ENCODE measurements at regions not wholly inside any gene's neighbourhood (a gene's known extent, or its start where the extent isn't known, plus 50 kb on each side); places are given as distances from the start of the nearest gene placed in this dataset.

DNA sequence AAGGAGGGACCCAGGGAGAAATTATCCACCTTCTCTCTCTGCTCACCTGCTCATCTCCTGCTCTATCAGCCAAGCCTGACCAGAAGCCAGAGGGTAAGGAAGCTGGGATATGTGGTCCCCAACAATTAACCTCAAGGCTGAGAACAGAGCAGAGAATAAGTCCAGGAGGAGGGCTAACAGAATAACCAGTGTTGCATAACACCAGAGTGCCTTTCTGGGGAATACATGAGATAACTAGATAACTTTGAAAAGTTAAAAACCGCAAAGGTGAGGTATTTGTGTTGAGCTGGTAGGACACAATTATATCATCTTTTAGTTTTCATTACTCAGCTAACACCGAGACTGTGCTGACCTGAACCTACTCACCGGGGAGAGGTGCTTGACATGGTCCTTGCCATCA is 180.8 kb downstream of the SALL1 start:
- ChIA-PET POLR2A (no interaction called here), CTCF (no interaction called here)
- Histone ChIP-seq H3K36me3 (replicated peaks in 1 of 2; ENCODE audit: control insufficient read depth in 1 of 2, insufficient read depth in 2 of 2, low read length in 1 of 2) (no peaks in the 10 kb centered on the region), H3K27ac (ENCODE audit: low read depth in 2 of 2, low read length in 1 of 2) (no peak overlapping the region), H4K20me1 (ENCODE audit: insufficient read depth) (no peaks in the 10 kb centered on the region), H3K9me2 (no peaks in the 10 kb centered on the region), H3K9ac (no peak overlapping the region), H3K9me3 (no peaks in the 10 kb centered on the region), H3F3A (replicated peaks; ENCODE audit: insufficient read depth) (no peaks in the 10 kb centered on the region), H3K4me1 (ENCODE audit: control insufficient read depth in 1 of 2, insufficient read depth in 2 of 2, low read depth in 1 of 2, low read length in 1 of 2) (no peaks in the 10 kb centered on the region), H3K79me2 (ENCODE audit: insufficient read depth) (no peaks in the 10 kb centered on the region), H3K4me2 (no peak overlapping the region), H2AFZ (ENCODE audit: low read depth) (no peak overlapping the region), H3K27me3 (ENCODE audit: insufficient read depth) (no peaks in the 10 kb centered on the region), H3K4me3 (ENCODE audit: low read depth in 2 of 2, low read length in 1 of 2) (no peak overlapping the region)
- TF ChIP-seq GABPA (IDR thresholded peaks at IDR 0.05; ENCODE audit: low read depth) (no peak), TAF1 (IDR thresholded peaks at IDR 0.05; ENCODE audit: borderline replicate concordance, low read depth, low read length) (no peak)
- 10% methylated on average over 3 of the region's 3 CpGs for WGBS (ENCODE audit: low lambda C conversion rate)
- DNase-seq: no peak

DNA sequence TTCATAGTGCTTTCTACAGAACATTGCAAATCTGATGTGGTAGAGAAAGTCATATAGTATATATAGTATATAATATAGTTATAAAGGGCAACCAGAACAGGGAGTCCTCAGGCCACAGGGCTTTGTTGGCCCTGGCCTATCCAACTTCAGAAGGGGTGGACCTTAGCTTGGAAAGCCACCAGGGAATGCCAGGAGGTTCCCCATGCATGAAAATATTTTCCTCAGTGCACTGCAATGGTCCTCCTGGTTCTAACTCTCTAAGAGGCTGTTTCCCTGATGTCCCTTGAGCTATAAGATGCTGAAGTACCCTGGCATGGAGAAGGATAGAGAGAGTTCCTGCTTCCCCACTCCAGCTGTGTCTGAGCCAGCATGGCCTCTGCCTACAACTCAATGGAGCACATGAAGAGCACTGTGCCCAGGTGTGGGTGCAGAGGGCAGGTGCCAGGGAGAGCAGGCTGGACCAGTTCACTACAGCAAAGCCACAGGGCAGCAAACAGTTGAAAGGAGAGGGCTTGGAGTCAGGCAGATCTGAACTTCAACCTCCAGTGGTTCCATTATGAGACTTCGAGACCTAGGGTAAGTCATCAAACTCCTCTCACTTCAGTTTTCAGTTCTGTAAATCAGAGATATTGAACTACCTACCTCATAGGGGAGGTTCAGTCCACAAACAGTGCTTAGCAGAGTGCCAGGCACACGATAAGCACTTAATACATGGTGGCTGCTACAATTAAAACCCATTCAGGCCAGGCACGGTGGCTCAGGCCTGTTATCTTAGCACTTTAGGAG is 183.1 kb downstream of the SALL1 start:
- no peaks in the 10 kb centered on the region for H3K36me3 ChIP-seq (replicated peaks in 1 of 2; ENCODE audit: control insufficient read depth in 1 of 2, insufficient read depth in 2 of 2, low read length in 1 of 2)
- no peaks in the 10 kb centered on the region for H4K20me1 ChIP-seq (ENCODE audit: insufficient read depth)
- no peaks in the 10 kb centered on the region for H3K27me3 ChIP-seq (ENCODE audit: insufficient read depth)
- no peak overlapping the region for H3K27ac ChIP-seq (ENCODE audit: low read depth in 2 of 2, low read length in 1 of 2)
- H3K9ac ChIP-seq: no peak overlapping the region
- no peaks in the 10 kb centered on the region for H3K9me3 ChIP-seq
- TF ChIP-seq RFX5 (IDR thresholded peaks at IDR 0.05; ENCODE audit: low read length): no peak
- no peak for TF ChIP-seq POLR2AphosphoS5 (IDR thresholded peaks at IDR 0.05; ENCODE audit: low read depth, low read length)
- no peak for TF ChIP-seq FOXM1 (IDR thresholded peaks at IDR 0.05; ENCODE audit: low read depth)
- no peak for TF ChIP-seq JUND (IDR thresholded peaks at IDR 0.05)
- no peak for TF ChIP-seq TEAD4 (IDR thresholded peaks at IDR 0.05; ENCODE audit: borderline replicate concordance, insufficient read depth)
- TF ChIP-seq TAF1 (IDR thresholded peaks at IDR 0.05; ENCODE audit: borderline replicate concordance, low read depth, low read length): no peak
- TF ChIP-seq SIN3A (IDR thresholded peaks at IDR 0.05; ENCODE audit: borderline replicate concordance, low read depth, low read length): no peak
- TF ChIP-seq FOSL2 (IDR thresholded peaks at IDR 0.05; ENCODE audit: borderline replicate concordance, low read depth): no peak
- TF ChIP-seq FOXJ3 (CRISPR knock-in tag; IDR thresholded peaks at IDR 0.05): no peak
- no peak for TF ChIP-seq EZH2phosphoT487 (IDR thresholded peaks at IDR 0.05; ENCODE audit: borderline replicate concordance, low read depth)
- TF ChIP-seq, protein P1, sequence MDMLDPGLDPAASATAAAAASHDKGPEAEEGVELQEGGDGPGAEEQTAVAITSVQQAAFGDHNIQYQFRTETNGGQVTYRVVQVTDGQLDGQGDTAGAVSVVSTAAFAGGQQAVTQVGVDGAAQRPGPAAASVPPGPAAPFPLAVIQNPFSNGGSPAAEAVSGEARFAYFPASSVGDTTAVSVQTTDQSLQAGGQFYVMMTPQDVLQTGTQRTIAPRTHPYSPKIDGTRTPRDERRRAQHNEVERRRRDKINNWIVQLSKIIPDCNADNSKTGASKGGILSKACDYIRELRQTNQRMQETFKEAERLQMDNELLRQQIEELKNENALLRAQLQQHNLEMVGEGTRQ (IDR thresholded peaks at IDR 0.05; ENCODE audit: borderline replicate concordance, low read depth, low read length): no peak
- H2AFZ ChIP-seq (ENCODE audit: low read depth): no peak overlapping the region
- H3K4me3 ChIP-seq (ENCODE audit: low read depth in 2 of 2, low read length in 1 of 2): no peak overlapping the region
- CTCF ChIA-PET: no interaction called here
- no peak overlapping the region for H3K4me2 ChIP-seq
- H3F3A ChIP-seq (replicated peaks; ENCODE audit: insufficient read depth): no peaks in the 10 kb centered on the region
- no peaks in the 10 kb centered on the region for H3K9me2 ChIP-seq
- no peak for DNase-seq
- WGBS (ENCODE audit: low lambda C conversion rate): 20% methylated on average over 1 of the region's 3 CpGs
- POLR2A ChIA-PET: no interaction called here
- no peaks in the 10 kb centered on the region for H3K4me1 ChIP-seq (ENCODE audit: control insufficient read depth in 1 of 2, insufficient read depth in 2 of 2, low read depth in 1 of 2, low read length in 1 of 2)
- H3K79me2 ChIP-seq (ENCODE audit: insufficient read depth): no peaks in the 10 kb centered on the region

Measured in SK-N-SH (cell line).